ENCODE measurements at regions not wholly inside any gene's neighbourhood (a gene's known extent, or its start where the extent isn't known, plus 50 kb on each side); places are given as distances from the start of the nearest gene placed in this dataset.
"Not testable (repeated sequence)": the region's sequence is repeated elsewhere in the genome, so short reads cannot be mapped to it uniquely, and the experiment has no call there.

GRCh38 chr6:71642120-71642519 is 244.2 kb upstream of the RIMS1 start:
- no peak for DNase-seq

- DNase-seq, result no peak
Measured at GRCh38 chr6:71642793-71643192, 243.6 kb upstream of the RIMS1 start.

- DNase-seq, result no peak
Measured at GRCh38 chr6:71645299-71645698, 241.1 kb upstream of the RIMS1 start.

- DNase-seq, result no peak
Measured at GRCh38 chr6:71649915-71650314, 236.4 kb upstream of the RIMS1 start.

- no peak for DNase-seq
Measured at GRCh38 chr6:71651636-71652035, 234.7 kb upstream of the RIMS1 start.

- DNase-seq, result peak; percentile 45
Measured at GRCh38 chr6:71656121-71656520, 230.2 kb upstream of the RIMS1 start.

GRCh38 chr6:71665931-71666330 is 220.4 kb upstream of the RIMS1 start:
- no peak for DNase-seq

- no peak for DNase-seq
Measured at GRCh38 chr6:71672876-71673275, 213.5 kb upstream of the RIMS1 start.

- no peak for DNase-seq
Measured at GRCh38 chr6:71675386-71675785, 211.0 kb upstream of the RIMS1 start.

- DNase-seq, result no peak
Measured at GRCh38 chr6:71676298-71676697, 210.1 kb upstream of the RIMS1 start.

- no peak for DNase-seq
Measured at GRCh38 chr6:71678091-71678490, 208.3 kb upstream of the RIMS1 start.

GRCh38 chr6:71681234-71681867 is 205.0 kb upstream of the RIMS1 start:
- no peak for DNase-seq

- not testable (repeated sequence) for DNase-seq
Measured at GRCh38 chr6:71686021-71686677, 200.2 kb upstream of the RIMS1 start.

GRCh38 chr6:71698702-71699101 is 187.6 kb upstream of the RIMS1 start:
- no peak for DNase-seq

- DNase-seq, result no peak
Measured at GRCh38 chr6:71706523-71706922, 179.8 kb upstream of the RIMS1 start.

GRCh38 chr6:71707059-71707458 is 179.3 kb upstream of the RIMS1 start:
- DNase-seq, result no peak

GRCh38 chr6:71720705-71721104 is 165.6 kb upstream of the RIMS1 start:
- no peak for DNase-seq

- DNase-seq, result no peak
Measured at GRCh38 chr6:71721642-71722041, 164.7 kb upstream of the RIMS1 start.

- DNase-seq, result no peak
Measured at GRCh38 chr6:71722736-71723135, 163.6 kb upstream of the RIMS1 start.

GRCh38 chr6:71724456-71725125 is 161.8 kb upstream of the RIMS1 start:
- peak; percentile 8 for DNase-seq

GRCh38 chr6:71725126-71725470 is 161.3 kb upstream of the RIMS1 start:
- DNase-seq, result no peak

- DNase-seq, result no peak
Measured at GRCh38 chr6:71726121-71726520, 160.2 kb upstream of the RIMS1 start.

- DNase-seq, result no peak
Measured at GRCh38 chr6:71727632-71728294, 158.6 kb upstream of the RIMS1 start.

- DNase-seq, result no peak
Measured at GRCh38 chr6:71730284-71730683, 156.1 kb upstream of the RIMS1 start.

Data from retina (tissue), 1 donor.